Thymus (tissue), 11 donors: ENCODE measurements at regions not wholly inside any gene's neighbourhood (a gene's known extent, or its start where the extent isn't known, plus 50 kb on each side); places are given as distances from the start of the nearest gene placed in this dataset.
"Not testable (repeated sequence)": the region's sequence is repeated elsewhere in the genome, so short reads cannot be mapped to it uniquely, and the experiment has no call there.

Source experiments
- DNase-seq, 9 donors: peaks; one replicate each; pipeline ENCODE4 v3.0.0-alpha.2; 2013; ENCODE audit warnings: low spot score in 9 of 9, low read depth in 6 of 9, missing footprints in 1 of 9
- H3K27ac ChIP-seq, 2 donors: one replicate each; pipeline ENCODE4 v1.5.1; 2013; ENCODE audit warnings: control low read depth in 1 of 2, low read depth in 1 of 2, low read length in 1 of 2, mild to moderate bottlenecking in 1 of 2, moderate library complexity in 1 of 2
- H3K27me3 ChIP-seq, 2 donors: one replicate each; pipeline ENCODE4 v1.5.1; 2013; ENCODE audit warnings: low read length in 1 of 2; ENCODE audit not compliant: control insufficient read depth in 2 of 2, insufficient read depth in 1 of 2
- H3K36me3 ChIP-seq, 2 donors: one replicate each; pipeline ENCODE4 v1.5.1; 2013; ENCODE audit warnings: low read length in 1 of 2, mild to moderate bottlenecking in 1 of 2, moderate library complexity in 1 of 2; ENCODE audit not compliant: control insufficient read depth in 2 of 2, insufficient read depth in 2 of 2
- H3K4me1 ChIP-seq, 2 donors: one replicate each; pipeline ENCODE4 v1.5.1; 2013; ENCODE audit warnings: low read length in 2 of 2; ENCODE audit not compliant: control insufficient read depth in 2 of 2, insufficient read depth in 2 of 2
- H3K4me3 ChIP-seq, 2 donors: one replicate each; pipeline ENCODE4 v1.5.1; 2013; ENCODE audit warnings: low read length in 2 of 2, control low read depth in 1 of 2, mild to moderate bottlenecking in 1 of 2
- H3K9me3 ChIP-seq, 2 donors: one replicate each; pipeline ENCODE4 v1.5.1; 2013; ENCODE audit warnings: low read length in 1 of 2, mild to moderate bottlenecking in 1 of 2; ENCODE audit not compliant: control insufficient read depth in 2 of 2, insufficient read depth in 1 of 2
- WGBS: extraction: QIAGEN DNeasy Blood & Tissue Kit; methylation state at CpG from one replicate; pipeline ENCODE4 v1.1.7; 2013; 5-methylcytosine and 5-hydroxymethylcytosine counted together
- donor health status: healthy.

- not testable (repeated sequence) for H3K4me3 ChIP-seq, H3K9me3 ChIP-seq, H3K27me3 ChIP-seq, H3K36me3 ChIP-seq, H3K4me1 ChIP-seq, H3K27ac ChIP-seq, DNase-seq
- 91% methylated on average over 6 of the region's 6 CpGs for WGBS
These were observed 639.7 kb downstream of the HTR1B start for GRCh38 chr6:76823578-76823977.

GRCh38 chr6:76818451-76818850, 644.8 kb downstream of the HTR1B start:
- Histone ChIP-seq H3K4me3 (no peak overlapping the region), H3K36me3 (no peaks in the 10 kb centered on the region), H3K27me3 (no peaks in the 10 kb centered on the region), H3K4me1 (no peaks in the 10 kb centered on the region), H3K27ac (no peak overlapping the region), H3K9me3 (peaks cover 2 to 15% of the 10 kb centered on the region in 2 donors)
- 97% methylated on average over 4 of the region's 4 CpGs for WGBS
- DNase-seq = no peak

DNA sequence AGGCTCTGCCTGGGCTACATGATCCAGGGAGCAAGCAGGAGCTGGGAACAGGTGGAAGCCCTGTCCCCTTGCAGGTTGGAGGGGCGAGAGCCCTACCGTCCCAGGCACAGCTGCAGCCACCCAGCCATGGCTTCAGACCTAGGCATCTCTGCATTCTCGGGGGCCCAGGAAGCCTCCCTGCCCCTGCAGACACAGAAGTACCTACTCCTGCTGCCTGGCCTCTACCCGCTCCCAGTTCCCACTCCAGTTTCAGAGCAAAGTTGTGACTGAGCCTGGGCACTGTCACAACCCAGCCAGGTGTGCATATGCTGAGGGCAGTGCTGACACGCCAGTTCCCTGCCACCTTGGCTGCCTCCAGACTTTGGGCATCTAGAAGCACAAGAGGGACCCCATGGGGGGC, 645.9 kb downstream of the HTR1B start:
- Histone ChIP-seq H3K36me3 (no peaks in the 10 kb centered on the region), H3K4me1 (no peaks in the 10 kb centered on the region), H3K27ac (no peak overlapping the region), H3K9me3 (peaks cover 2 to 15% of the 10 kb centered on the region in 2 donors), H3K4me3 (no peak overlapping the region), H3K27me3 (no peaks in the 10 kb centered on the region)
- no peak for DNase-seq
- 88% methylated on average over 5 of the region's 5 CpGs for WGBS

GRCh38 chr6:76814496-76815458, 648.5 kb downstream of the HTR1B start:
- Histone ChIP-seq H3K27me3 (no peaks in the 10 kb centered on the region), H3K4me3 (no peak overlapping the region), H3K4me1 (no peaks in the 10 kb centered on the region), H3K9me3 (peaks cover 2 to 23% of the 10 kb centered on the region in 2 donors), H3K36me3 (no peaks in the 10 kb centered on the region), H3K27ac (no peak overlapping the region)
- DNase-seq = no peak
- 79% methylated on average over 7 of the region's 7 CpGs for WGBS

DNA sequence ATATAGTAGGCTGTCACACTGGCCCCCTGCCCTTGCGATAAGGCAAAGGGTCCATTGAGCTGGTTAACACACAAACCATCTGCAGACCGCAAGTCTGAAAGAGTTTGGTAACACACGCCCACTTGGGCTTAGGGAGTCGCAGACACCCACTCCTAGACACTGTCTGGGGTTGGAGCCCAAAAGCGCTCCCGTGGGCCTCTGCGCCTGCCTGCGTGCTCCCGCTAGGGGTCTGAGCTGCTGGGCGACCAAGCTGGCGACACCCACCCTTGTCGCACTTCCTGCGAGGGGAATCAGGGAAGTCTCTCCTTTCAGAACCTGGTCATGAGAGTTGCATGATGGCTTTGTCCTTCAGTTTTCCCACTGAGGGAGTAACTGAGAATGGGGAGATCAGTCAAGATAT, 653.0 kb downstream of the HTR1B start:
- no peak for DNase-seq

DNA sequence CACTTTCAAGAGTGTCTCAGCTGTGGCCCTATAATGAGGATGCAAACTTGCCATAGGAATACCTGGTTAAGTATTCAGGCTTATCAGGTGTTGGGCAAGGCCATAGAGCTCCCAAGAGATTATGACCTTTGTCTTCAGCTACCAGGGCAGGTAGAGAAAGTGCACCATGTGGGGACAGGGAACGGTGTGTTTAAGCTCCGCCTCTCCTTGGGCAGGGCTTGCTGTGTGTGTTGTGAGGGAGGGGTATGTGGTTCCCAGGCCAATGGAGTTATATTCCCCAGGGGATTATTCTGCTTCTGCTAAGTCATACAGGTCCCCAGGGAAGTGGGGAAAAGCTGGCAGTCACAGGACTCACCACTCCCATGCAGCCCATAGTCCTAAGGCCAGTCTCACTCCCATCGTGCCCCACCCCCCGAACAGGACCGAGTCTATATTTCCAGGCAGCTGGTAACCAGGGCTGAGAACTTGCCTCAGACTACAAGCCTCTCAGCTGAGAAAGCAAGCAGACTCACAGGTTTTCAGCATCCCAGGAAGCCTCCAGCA, 660.2 kb downstream of the HTR1B start:
- no peaks in the 10 kb centered on the region for H3K36me3 ChIP-seq
- 96% methylated on average over 5 of the region's 5 CpGs for WGBS
- no peak for DNase-seq
- no peak overlapping the region for H3K4me3 ChIP-seq
- no peak overlapping the region for H3K27ac ChIP-seq
- H3K27me3 ChIP-seq = no peaks in the 10 kb centered on the region
- H3K4me1 ChIP-seq = no peaks in the 10 kb centered on the region
- H3K9me3 ChIP-seq = peaks cover 0 to 7% of the 10 kb centered on the region in 2 donors

More for the DNA sequence above, 653.0 kb downstream of the HTR1B start:
- H3K27me3 ChIP-seq = no peaks in the 10 kb centered on the region
- 83% methylated on average over 13 of the region's 13 CpGs for WGBS
- H3K4me3 ChIP-seq = no peak overlapping the region
- H3K36me3 ChIP-seq = no peaks in the 10 kb centered on the region
- no peak overlapping the region for H3K27ac ChIP-seq
- H3K4me1 ChIP-seq = no peaks in the 10 kb centered on the region
- peaks cover 0 to 10% of the 10 kb centered on the region in 2 donors for H3K9me3 ChIP-seq

GRCh38 chr6:76792394-76792793, 670.9 kb downstream of the HTR1B start:
- no peaks in the 10 kb centered on the region for H3K36me3 ChIP-seq
- no peak overlapping the region for H3K4me3 ChIP-seq
- no peak for DNase-seq
- peaks cover 0 to 8% of the 10 kb centered on the region in 2 donors for H3K9me3 ChIP-seq
- H3K4me1 ChIP-seq = no peaks in the 10 kb centered on the region
- H3K27ac ChIP-seq = no peak overlapping the region
- no peaks in the 10 kb centered on the region for H3K27me3 ChIP-seq
- 90% methylated on average over 1 of the region's 1 CpG for WGBS

GRCh38 chr6:76790881-76791280, 672.4 kb downstream of the HTR1B start:
- DNase-seq = no peak
- Histone ChIP-seq H3K4me1 (no peaks in the 10 kb centered on the region), H3K27me3 (no peaks in the 10 kb centered on the region), H3K9me3 (peaks cover 0 to 8% of the 10 kb centered on the region in 2 donors), H3K4me3 (no peak overlapping the region), H3K36me3 (no peaks in the 10 kb centered on the region), H3K27ac (no peak overlapping the region)

GRCh38 chr6:76790045-76790796, 673.1 kb downstream of the HTR1B start:
- no peak for DNase-seq
- Histone ChIP-seq H3K36me3 (no peaks in the 10 kb centered on the region), H3K27ac (no peak overlapping the region), H3K27me3 (no peaks in the 10 kb centered on the region), H3K4me1 (no peaks in the 10 kb centered on the region), H3K9me3 (peaks cover 0 to 8% of the 10 kb centered on the region in 2 donors), H3K4me3 (no peak overlapping the region)
- 93% methylated on average over 4 of the region's 4 CpGs for WGBS
